ENCODE measurements at regions not wholly inside any gene's neighbourhood (a gene's known extent, or its start where the extent isn't known, plus 50 kb on each side); places are given as distances from the start of the nearest gene placed in this dataset.
"Not testable (repeated sequence)": the region's sequence is repeated elsewhere in the genome, so short reads cannot be mapped to it uniquely, and the experiment has no call there.

- TF ChIP-seq PATZ1 (CRISPR knock-in tag; IDR thresholded peaks at IDR 0.05; ENCODE audit: borderline replicate concordance) (no peak), TOX (CRISPR knock-in tag; IDR thresholded peaks at IDR 0.05; ENCODE audit: borderline replicate concordance) (no peak), CSDC2 (CRISPR knock-in tag; IDR thresholded peaks at IDR 0.05) (no peak), OSR1 (CRISPR knock-in tag; IDR thresholded peaks at IDR 0.05) (no peak), RARB (CRISPR knock-in tag; IDR thresholded peaks at IDR 0.05) (no peak), TSHZ2 (CRISPR knock-in tag; IDR thresholded peaks at IDR 0.05) (no peak), ARNTL (CRISPR knock-in tag; IDR thresholded peaks at IDR 0.05; ENCODE audit: borderline replicate concordance, low read depth) (no peak), ZNF565 (CRISPR knock-in tag; conservative IDR thresholded peaks at IDR 0.05; ENCODE audit: low read depth) (no peak), BACH2 (CRISPR knock-in tag; IDR thresholded peaks at IDR 0.05; ENCODE audit: borderline replicate concordance) (no peak), ESRRG (CRISPR knock-in tag; IDR thresholded peaks at IDR 0.05) (no peak), POU6F1 (CRISPR knock-in tag; IDR thresholded peaks at IDR 0.05; ENCODE audit: borderline replicate concordance, low read depth) (no peak), TCF4 (CRISPR knock-in tag; IDR thresholded peaks at IDR 0.05; ENCODE audit: borderline replicate concordance) (no peak), CREB5 (CRISPR knock-in tag; IDR thresholded peaks at IDR 0.05; ENCODE audit: low read depth) (no peak), ZC3H10 (CRISPR knock-in tag; IDR thresholded peaks at IDR 0.05) (no peak), GLIS3 (CRISPR knock-in tag; IDR thresholded peaks at IDR 0.05) (no peak), CSRNP3 (CRISPR knock-in tag; IDR thresholded peaks at IDR 0.05) (no peak), ZNF8 (CRISPR knock-in tag; IDR thresholded peaks at IDR 0.05) (no peak), ZFP3 (CRISPR knock-in tag; IDR thresholded peaks at IDR 0.05) (no peak), ISL1 (CRISPR knock-in tag; IDR thresholded peaks at IDR 0.05) (no peak), PPARA (CRISPR knock-in tag; IDR thresholded peaks at IDR 0.05; ENCODE audit: borderline replicate concordance) (no peak)
- ATAC-seq, result no peak
These were observed 150.7 kb upstream of the BET1 start for GRCh38 chr7:94154858-94155257.

- TF ChIP-seq PATZ1 (CRISPR knock-in tag; IDR thresholded peaks at IDR 0.05; ENCODE audit: borderline replicate concordance) (0 out of 2 replicates have a peak, but pooled peaks have one; percentile 42), ZFP3 (CRISPR knock-in tag; IDR thresholded peaks at IDR 0.05) (peak; percentile 41; the same call in 1 of the 2 replicates), CSDC2 (CRISPR knock-in tag; IDR thresholded peaks at IDR 0.05) (peak; percentile 98), ISL1 (CRISPR knock-in tag; IDR thresholded peaks at IDR 0.05) (peak; percentile 60)
- ATAC-seq, result not testable (repeated sequence)
These were observed 153.6 kb upstream of the BET1 start for GRCh38 chr7:94157659-94158306.

All from SK-N-SH treated with all-trans-retinoic acid at 6 μM for 48 hours (cell line).